K562 (cell line): ENCODE measurements at regions not wholly inside any gene's neighbourhood (a gene's known extent, or its start where the extent isn't known, plus 50 kb on each side); places are given as distances from the start of the nearest gene placed in this dataset.
A peak's percentile ranks its signal among the peaks of the same experiment; 100 is the strongest.

ENCODE experiments used
- CBFB ChIP-seq: sonication (generic); formaldehyde crosslinking; IDR thresholded peaks from 2 replicates; pipeline ENCODE4 v1.4.0; 2020; ENCODE audit warnings: mild to moderate bottlenecking, missing genetic modification reagents
- CSDE1 ChIP-seq, 2 experiments: fragments of 450-650 bp; IDR thresholded peaks; 2 replicates each; pipeline ENCODE4 v1.6.1; 2016; ENCODE audit warnings: mild to moderate bottlenecking in 1 of 2
- GATA2 ChIP-seq: sonication (generic); formaldehyde crosslinking; IDR thresholded peaks from 2 replicates; pipeline ENCODE4 v1.4.0; 2020; ENCODE audit warnings: mild to moderate bottlenecking, missing genetic modification reagents
- MXI1 ChIP-seq: IDR thresholded peaks from 2 replicates; pipeline ENCODE4 v1.6.1; 2011; ENCODE audit warnings: low read depth, mild to moderate bottlenecking, improper control_type of control experiment, low read length
- NCOR1 ChIP-seq: fragments of 450-650 bp; IDR thresholded peaks from 2 replicates; pipeline ENCODE4 v1.6.1; 2016; ENCODE audit warnings: mild to moderate bottlenecking, moderate library complexity
- SUPT5H ChIP-seq: fragments of 450-650 bp; IDR thresholded peaks from 2 replicates; pipeline ENCODE4 v1.6.1; 2016
- ZNF146 ChIP-seq: IDR thresholded peaks from one replicate; pipeline ENCODE4 v1.6.1; 2018; ENCODE audit warnings: missing compliant biosample characterization; ENCODE audit not compliant: unreplicated experiment
- ZNF212 ChIP-seq: fragments of 450-650 bp; formaldehyde crosslinking; IDR thresholded peaks from 2 replicates; pipeline ENCODE4 v1.4.0; 2020; ENCODE audit warnings: mild to moderate bottlenecking
- TF ChIP-seq, protein P1 (sequence below): fragments of 450-650 bp; formaldehyde crosslinking; IDR thresholded peaks from 2 replicates; pipeline ENCODE4 v1.4.0; 2022; ENCODE audit warnings: mild to moderate bottlenecking, moderate library complexity
- TF ChIP-seq, protein P2 (sequence below): fragments of 250-450 bp; sonication (Bioruptor Pico); IDR thresholded peaks from 2 replicates; pipeline ENCODE4 v1.8.0; 2021; ENCODE audit warnings: borderline replicate concordance, mild to moderate bottlenecking, moderate library complexity; ENCODE audit not compliant: poor library complexity, severe bottlenecking
- TF ChIP-seq, protein P3 (sequence below): fragments of 250-450 bp; sonication (Bioruptor Pico); IDR thresholded peaks from 2 replicates; pipeline ENCODE4 v1.8.0; 2022; ENCODE audit warnings: inconsistent platforms
- TF ChIP-seq, protein P4 (sequence below): fragments of 450-650 bp; IDR thresholded peaks from 2 replicates; pipeline ENCODE4 v1.6.1; 2016; ENCODE audit warnings: low read depth
- TF ChIP-seq, protein P5 (sequence below): IDR thresholded peaks from 3 replicates; pipeline ENCODE4 v1.6.1; 2011; ENCODE audit warnings: borderline replicate concordance, mild to moderate bottlenecking; ENCODE audit not compliant: insufficient read length, insufficient read depth

DNA sequence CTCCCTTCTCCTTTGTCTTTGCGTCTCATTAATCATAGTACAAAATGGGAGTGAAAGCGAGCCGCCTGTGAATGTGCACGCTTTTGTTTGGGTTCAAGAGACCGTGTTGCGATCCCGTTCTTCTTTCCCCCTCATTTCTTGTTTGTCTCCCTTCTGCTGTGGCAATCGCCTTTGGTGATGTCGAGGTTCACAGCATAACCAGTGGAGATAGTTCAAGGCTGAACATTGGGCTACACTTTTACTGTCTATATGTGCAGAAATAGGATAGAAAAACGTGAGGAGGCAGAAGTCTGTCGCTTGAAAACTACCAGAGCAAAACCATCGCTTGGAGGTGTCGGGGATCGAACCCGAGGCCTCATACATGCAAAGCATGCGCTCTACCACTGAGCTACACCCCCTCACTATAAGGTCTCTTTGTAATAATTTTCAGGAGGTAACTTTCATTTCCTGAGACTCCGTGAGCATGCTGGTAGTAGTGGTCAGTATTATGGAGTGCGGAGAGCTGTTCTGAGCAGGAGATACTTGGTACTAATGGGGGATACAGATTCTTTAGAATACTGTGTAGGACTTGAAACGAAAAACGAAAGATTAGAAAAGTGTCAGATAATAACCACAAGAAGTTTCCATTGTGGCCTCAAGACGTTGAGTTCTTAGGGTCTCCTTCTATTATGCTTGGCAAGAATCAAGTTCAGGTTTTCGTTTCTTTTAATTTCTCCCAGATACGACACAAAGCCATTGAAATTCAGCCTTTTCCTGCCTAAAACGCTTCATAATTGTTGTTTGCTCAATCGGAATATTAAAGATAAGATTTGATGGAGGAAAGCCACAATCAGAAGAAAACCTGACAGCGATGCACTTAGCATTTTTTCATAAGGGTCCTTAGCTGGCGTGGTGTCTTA lies 106.6 kb downstream of the TRIM27 start (continued):
- TF ChIP-seq CSDE1 (IDR thresholded peaks at IDR 0.05) (peak in 1 of 2 experiments; percentile 75; a peak in 2 of 4 replicates), CBFB (CRISPR knock-in tag) (no peak), SUPT5H (no peak), ZNF146 (CRISPR knock-in tag) (no peak), ZNF212 (CRISPR knock-in tag) (no peak), GATA2 (CRISPR knock-in tag) (0 out of 2 replicates have a peak, but pooled peaks have one; percentile 6), MXI1 (peak; percentile 86; the same call in 1 of the 2 replicates), NCOR1 (no peak)
- TF ChIP-seq, protein P1, sequence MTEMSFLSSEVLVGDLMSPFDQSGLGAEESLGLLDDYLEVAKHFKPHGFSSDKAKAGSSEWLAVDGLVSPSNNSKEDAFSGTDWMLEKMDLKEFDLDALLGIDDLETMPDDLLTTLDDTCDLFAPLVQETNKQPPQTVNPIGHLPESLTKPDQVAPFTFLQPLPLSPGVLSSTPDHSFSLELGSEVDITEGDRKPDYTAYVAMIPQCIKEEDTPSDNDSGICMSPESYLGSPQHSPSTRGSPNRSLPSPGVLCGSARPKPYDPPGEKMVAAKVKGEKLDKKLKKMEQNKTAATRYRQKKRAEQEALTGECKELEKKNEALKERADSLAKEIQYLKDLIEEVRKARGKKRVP (CRISPR knock-in tag): 0 out of 2 replicates have a peak, but pooled peaks have one; percentile 18
- TF ChIP-seq, protein P2, sequence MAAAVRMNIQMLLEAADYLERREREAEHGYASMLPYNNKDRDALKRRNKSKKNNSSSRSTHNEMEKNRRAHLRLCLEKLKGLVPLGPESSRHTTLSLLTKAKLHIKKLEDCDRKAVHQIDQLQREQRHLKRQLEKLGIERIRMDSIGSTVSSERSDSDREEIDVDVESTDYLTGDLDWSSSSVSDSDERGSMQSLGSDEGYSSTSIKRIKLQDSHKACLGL (CRISPR knock-in tag): no peak
- TF ChIP-seq, protein P3, sequence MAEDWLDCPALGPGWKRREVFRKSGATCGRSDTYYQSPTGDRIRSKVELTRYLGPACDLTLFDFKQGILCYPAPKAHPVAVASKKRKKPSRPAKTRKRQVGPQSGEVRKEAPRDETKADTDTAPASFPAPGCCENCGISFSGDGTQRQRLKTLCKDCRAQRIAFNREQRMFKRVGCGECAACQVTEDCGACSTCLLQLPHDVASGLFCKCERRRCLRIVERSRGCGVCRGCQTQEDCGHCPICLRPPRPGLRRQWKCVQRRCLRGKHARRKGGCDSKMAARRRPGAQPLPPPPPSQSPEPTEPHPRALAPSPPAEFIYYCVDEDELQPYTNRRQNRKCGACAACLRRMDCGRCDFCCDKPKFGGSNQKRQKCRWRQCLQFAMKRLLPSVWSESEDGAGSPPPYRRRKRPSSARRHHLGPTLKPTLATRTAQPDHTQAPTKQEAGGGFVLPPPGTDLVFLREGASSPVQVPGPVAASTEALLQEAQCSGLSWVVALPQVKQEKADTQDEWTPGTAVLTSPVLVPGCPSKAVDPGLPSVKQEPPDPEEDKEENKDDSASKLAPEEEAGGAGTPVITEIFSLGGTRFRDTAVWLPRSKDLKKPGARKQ: no peak
- TF ChIP-seq, protein P4, sequence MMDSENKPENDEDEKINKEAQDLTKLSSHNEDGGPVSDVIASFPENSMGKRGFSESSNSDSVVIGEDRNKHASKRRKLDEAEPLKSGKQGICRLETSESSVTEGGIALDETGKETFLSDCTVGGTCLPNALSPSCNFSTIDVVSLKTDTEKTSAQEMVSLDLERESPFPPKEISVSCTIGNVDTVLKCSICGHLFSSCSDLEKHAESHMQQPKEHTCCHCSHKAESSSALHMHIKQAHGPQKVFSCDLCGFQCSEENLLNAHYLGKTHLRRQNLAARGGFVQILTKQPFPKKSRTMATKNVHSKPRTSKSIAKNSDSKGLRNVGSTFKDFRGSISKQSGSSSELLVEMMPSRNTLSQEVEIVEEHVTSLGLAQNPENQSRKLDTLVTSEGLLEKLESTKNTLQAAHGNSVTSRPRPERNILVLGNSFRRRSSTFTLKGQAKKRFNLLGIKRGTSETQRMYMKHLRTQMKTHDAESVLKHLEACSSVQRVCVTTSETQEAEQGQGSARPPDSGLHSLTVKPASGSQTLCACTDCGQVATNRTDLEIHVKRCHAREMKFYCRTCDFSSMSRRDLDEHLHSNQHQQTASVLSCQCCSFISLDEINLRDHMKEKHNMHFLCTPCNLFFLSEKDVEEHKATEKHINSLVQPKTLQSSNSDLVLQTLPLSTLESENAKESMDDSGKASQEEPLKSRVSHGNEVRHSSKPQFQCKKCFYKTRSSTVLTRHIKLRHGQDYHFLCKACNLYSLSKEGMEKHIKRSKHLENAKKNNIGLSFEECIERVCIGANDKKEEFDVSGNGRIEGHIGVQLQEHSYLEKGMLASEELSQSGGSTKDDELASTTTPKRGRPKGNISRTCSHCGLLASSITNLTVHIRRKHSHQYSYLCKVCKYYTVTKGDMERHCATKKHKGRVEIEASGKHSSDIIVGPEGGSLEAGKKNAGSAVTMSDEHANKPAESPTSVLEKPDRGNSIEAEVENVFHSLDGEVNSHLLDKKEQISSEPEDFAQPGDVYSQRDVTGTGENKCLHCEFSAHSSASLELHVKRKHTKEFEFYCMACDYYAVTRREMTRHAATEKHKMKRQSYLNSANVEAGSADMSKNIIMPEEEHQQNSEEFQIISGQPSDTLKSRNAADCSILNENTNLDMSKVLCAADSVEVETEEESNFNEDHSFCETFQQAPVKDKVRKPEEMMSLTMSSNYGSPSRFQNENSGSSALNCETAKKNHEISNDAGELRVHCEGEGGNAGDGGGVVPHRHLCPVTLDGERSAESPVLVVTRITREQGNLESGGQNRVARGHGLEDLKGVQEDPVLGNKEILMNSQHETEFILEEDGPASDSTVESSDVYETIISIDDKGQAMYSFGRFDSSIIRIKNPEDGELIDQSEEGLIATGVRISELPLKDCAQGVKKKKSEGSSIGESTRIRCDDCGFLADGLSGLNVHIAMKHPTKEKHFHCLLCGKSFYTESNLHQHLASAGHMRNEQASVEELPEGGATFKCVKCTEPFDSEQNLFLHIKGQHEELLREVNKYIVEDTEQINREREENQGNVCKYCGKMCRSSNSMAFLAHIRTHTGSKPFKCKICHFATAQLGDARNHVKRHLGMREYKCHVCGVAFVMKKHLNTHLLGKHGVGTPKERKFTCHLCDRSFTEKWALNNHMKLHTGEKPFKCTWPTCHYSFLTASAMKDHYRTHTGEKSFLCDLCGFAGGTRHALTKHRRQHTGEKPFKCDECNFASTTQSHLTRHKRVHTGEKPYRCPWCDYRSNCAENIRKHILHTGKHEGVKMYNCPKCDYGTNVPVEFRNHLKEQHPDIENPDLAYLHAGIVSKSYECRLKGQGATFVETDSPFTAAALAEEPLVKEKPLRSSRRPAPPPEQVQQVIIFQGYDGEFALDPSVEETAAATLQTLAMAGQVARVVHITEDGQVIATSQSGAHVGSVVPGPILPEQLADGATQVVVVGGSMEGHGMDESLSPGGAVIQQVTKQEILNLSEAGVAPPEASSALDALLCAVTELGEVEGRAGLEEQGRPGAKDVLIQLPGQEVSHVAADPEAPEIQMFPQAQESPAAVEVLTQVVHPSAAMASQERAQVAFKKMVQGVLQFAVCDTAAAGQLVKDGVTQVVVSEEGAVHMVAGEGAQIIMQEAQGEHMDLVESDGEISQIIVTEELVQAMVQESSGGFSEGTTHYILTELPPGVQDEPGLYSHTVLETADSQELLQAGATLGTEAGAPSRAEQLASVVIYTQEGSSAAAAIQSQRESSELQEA: peak; percentile 76
- TF ChIP-seq, protein P5, sequence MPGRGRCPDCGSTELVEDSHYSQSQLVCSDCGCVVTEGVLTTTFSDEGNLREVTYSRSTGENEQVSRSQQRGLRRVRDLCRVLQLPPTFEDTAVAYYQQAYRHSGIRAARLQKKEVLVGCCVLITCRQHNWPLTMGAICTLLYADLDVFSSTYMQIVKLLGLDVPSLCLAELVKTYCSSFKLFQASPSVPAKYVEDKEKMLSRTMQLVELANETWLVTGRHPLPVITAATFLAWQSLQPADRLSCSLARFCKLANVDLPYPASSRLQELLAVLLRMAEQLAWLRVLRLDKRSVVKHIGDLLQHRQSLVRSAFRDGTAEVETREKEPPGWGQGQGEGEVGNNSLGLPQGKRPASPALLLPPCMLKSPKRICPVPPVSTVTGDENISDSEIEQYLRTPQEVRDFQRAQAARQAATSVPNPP: no peak
